Upper lobe of left lung (tissue), 4 donors: ENCODE measurements at regions not wholly inside any gene's neighbourhood (a gene's known extent, or its start where the extent isn't known, plus 50 kb on each side); places are given as distances from the start of the nearest gene placed in this dataset.
"Not testable (repeated sequence)": the region's sequence is repeated elsewhere in the genome, so short reads cannot be mapped to it uniquely, and the experiment has no call there.

Source experiments
- CTCF ChIP-seq, 6 experiments: fragments of 450-650 bp in 4 of 6; fragments of 200-600 bp in 2 of 6; sonication (generic) in 2 of 6; IDR thresholded peaks; one replicate each; pipeline ENCODE4 v1.5.1; 2016 to 2019; ENCODE audit warnings: antibody characterized with exemption in 6 of 6
- EP300 ChIP-seq, 4 donors: sonication (generic); formaldehyde crosslinking; IDR thresholded peaks; one replicate each; pipeline ENCODE4 v1.5.1; 2017; ENCODE audit warnings: antibody characterized with exemption in 4 of 4, control low read depth in 2 of 4
- POLR2A ChIP-seq, 4 donors: fragments of 450-650 bp; IDR thresholded peaks; one replicate each; pipeline ENCODE4 v1.5.1; 2016 to 2017; ENCODE audit warnings: antibody characterized with exemption in 4 of 4, mild to moderate bottlenecking in 2 of 4
- POLR2AphosphoS5 ChIP-seq, 2 donors: sonication (generic); formaldehyde crosslinking; IDR thresholded peaks; one replicate each; pipeline ENCODE4 v1.5.1; 2017; ENCODE audit warnings: antibody characterized with exemption in 2 of 2

- not testable (repeated sequence) for TF ChIP-seq CTCF, POLR2A, POLR2AphosphoS5, EP300 (IDR thresholded peaks at IDR 0.05)
These were observed 270.5 kb upstream of the SFSWAP start for GRCh38 chr12:131440209-131441059.
